MG63 (cell line): ENCODE measurements at regions not wholly inside any gene's neighbourhood (a gene's known extent, or its start where the extent isn't known, plus 50 kb on each side); places are given as distances from the start of the nearest gene placed in this dataset.

Experiments used
- DNase-seq: peaks from one replicate; pipeline ENCODE4 v3.0.0-alpha.2; 2020
- H3K27me3 ChIP-seq: fragments of 250-450 bp; sonication (Bioruptor Pico); 2 replicates; pipeline ENCODE4 v1.5.1; 2020; ENCODE audit warnings: mild to moderate bottlenecking, moderate library complexity
- H3K36me3 ChIP-seq: fragments of 250-450 bp; sonication (Bioruptor Pico); 2 replicates; pipeline ENCODE4 v1.5.1; 2020; ENCODE audit warnings: mild to moderate bottlenecking, moderate library complexity
- H3K4me3 ChIP-seq: fragments of 250-450 bp; sonication (Bioruptor Pico); 2 replicates; pipeline ENCODE4 v1.5.1; 2020; ENCODE audit warnings: mild to moderate bottlenecking, moderate library complexity
- H3K9me3 ChIP-seq: fragments of 250-450 bp; sonication (Bioruptor Pico); 2 replicates; pipeline ENCODE4 v1.5.1; 2020; ENCODE audit warnings: mild to moderate bottlenecking, moderate library complexity

GRCh38 chr5:174832811-174833210 is 108.4 kb downstream of the MSX2 start:
- DNase-seq = no peak
- H3K36me3 ChIP-seq = no peaks in the 10 kb centered on the region
- no peaks in the 10 kb centered on the region for H3K9me3 ChIP-seq
- H3K4me3 ChIP-seq = no peak overlapping the region
- peaks cover 9% of the 10 kb centered on the region for H3K27me3 ChIP-seq

- DNase-seq = no peak
- H3K9me3 ChIP-seq = no peaks in the 10 kb centered on the region
- H3K27me3 ChIP-seq = peaks cover 9% of the 10 kb centered on the region
- H3K4me3 ChIP-seq = no peak overlapping the region
- H3K36me3 ChIP-seq = no peaks in the 10 kb centered on the region
Observed at GRCh38 chr5:174832025-174832424, 107.6 kb downstream of the MSX2 start.

- no peak for DNase-seq
- Histone ChIP-seq H3K36me3 (no peaks in the 10 kb centered on the region), H3K27me3 (peaks cover 9% of the 10 kb centered on the region), H3K4me3 (no peak overlapping the region), H3K9me3 (no peaks in the 10 kb centered on the region)
Observed at GRCh38 chr5:174831031-174831660, 106.8 kb downstream of the MSX2 start.

GRCh38 chr5:174829511-174829864 is 105.1 kb downstream of the MSX2 start:
- Histone ChIP-seq H3K9me3 (no peaks in the 10 kb centered on the region), H3K4me3 (no peak overlapping the region), H3K36me3 (no peaks in the 10 kb centered on the region), H3K27me3 (peaks cover 9% of the 10 kb centered on the region)
- DNase-seq = no peak

- no peak for DNase-seq
- Histone ChIP-seq H3K9me3 (no peaks in the 10 kb centered on the region), H3K36me3 (no peaks in the 10 kb centered on the region), H3K27me3 (peaks cover 9% of the 10 kb centered on the region), H3K4me3 (no peak overlapping the region)
Observed at GRCh38 chr5:174828804-174829510, 104.6 kb downstream of the MSX2 start.

GRCh38 chr5:174827558-174827957 is 103.2 kb downstream of the MSX2 start:
- Histone ChIP-seq H3K27me3 (peaks cover 5% of the 10 kb centered on the region; the same call in 1 of the 2 replicates), H3K9me3 (no peaks in the 10 kb centered on the region), H3K36me3 (no peaks in the 10 kb centered on the region), H3K4me3 (no peak overlapping the region)
- DNase-seq = no peak

- Histone ChIP-seq H3K4me3 (no peak overlapping the region), H3K36me3 (no peaks in the 10 kb centered on the region), H3K27me3 (peaks cover 5% of the 10 kb centered on the region; the same call in 1 of the 2 replicates), H3K9me3 (no peaks in the 10 kb centered on the region)
- no peak for DNase-seq
Observed at GRCh38 chr5:174825587-174825986, 101.2 kb downstream of the MSX2 start.

GRCh38 chr5:174818430-174818829 is 94.0 kb downstream of the MSX2 start:
- H3K27me3 ChIP-seq = peaks cover 4% of the 10 kb centered on the region; the same call in 1 of the 2 replicates
- DNase-seq = no peak
- H3K4me3 ChIP-seq = no peak overlapping the region
- no peaks in the 10 kb centered on the region for H3K9me3 ChIP-seq
- no peaks in the 10 kb centered on the region for H3K36me3 ChIP-seq

- DNase-seq = no peak
- no peaks in the 10 kb centered on the region for H3K36me3 ChIP-seq
- no peaks in the 10 kb centered on the region for H3K9me3 ChIP-seq
- no peak overlapping the region for H3K4me3 ChIP-seq
- H3K27me3 ChIP-seq = peaks cover 6% of the 10 kb centered on the region; the same call in 1 of the 2 replicates
Observed at GRCh38 chr5:174817610-174818009, 93.2 kb downstream of the MSX2 start.

- H3K27me3 ChIP-seq = peaks cover 9% of the 10 kb centered on the region; the same call in 1 of the 2 replicates
- H3K9me3 ChIP-seq = no peaks in the 10 kb centered on the region
- no peak overlapping the region for H3K4me3 ChIP-seq
- no peak for DNase-seq
- H3K36me3 ChIP-seq = no peaks in the 10 kb centered on the region
Observed at GRCh38 chr5:174816858-174817257, 92.5 kb downstream of the MSX2 start.

- Histone ChIP-seq H3K27me3 (peaks cover 8% of the 10 kb centered on the region; the same call in 1 of the 2 replicates), H3K36me3 (no peaks in the 10 kb centered on the region), H3K9me3 (no peaks in the 10 kb centered on the region), H3K4me3 (no peak overlapping the region)
- no peak for DNase-seq
Observed at GRCh38 chr5:174811438-174811837, 87.1 kb downstream of the MSX2 start.

- Histone ChIP-seq H3K27me3 (peaks cover 8% of the 10 kb centered on the region; the same call in 1 of the 2 replicates), H3K36me3 (no peaks in the 10 kb centered on the region), H3K9me3 (no peaks in the 10 kb centered on the region), H3K4me3 (no peak overlapping the region)
- no peak for DNase-seq
Observed at GRCh38 chr5:174810796-174811195, 86.4 kb downstream of the MSX2 start.

GRCh38 chr5:174807471-174807870 is 83.1 kb downstream of the MSX2 start:
- H3K4me3 ChIP-seq = no peak overlapping the region
- peaks cover 3% of the 10 kb centered on the region; the same call in 1 of the 2 replicates for H3K27me3 ChIP-seq
- DNase-seq = no peak
- H3K36me3 ChIP-seq = no peaks in the 10 kb centered on the region
- H3K9me3 ChIP-seq = peaks cover 3% of the 10 kb centered on the region

- Histone ChIP-seq H3K9me3 (peaks cover 3% of the 10 kb centered on the region), H3K27me3 (no peaks in the 10 kb centered on the region; the same call in 1 of the 2 replicates)
Observed at GRCh38 chr5:174806729-174807128, 82.3 kb downstream of the MSX2 start.

GRCh38 chr5:174801798-174802197 is 77.4 kb downstream of the MSX2 start:
- peaks cover 11% of the 10 kb centered on the region for H3K27me3 ChIP-seq
- no peaks in the 10 kb centered on the region for H3K36me3 ChIP-seq
- DNase-seq = no peak
- no peak overlapping the region for H3K4me3 ChIP-seq
- peaks cover 3% of the 10 kb centered on the region for H3K9me3 ChIP-seq

More at GRCh38 chr5:174806729-174807128, 82.3 kb downstream of the MSX2 start:
- Histone ChIP-seq H3K4me3 (no peak overlapping the region), H3K36me3 (no peaks in the 10 kb centered on the region)
- DNase-seq = no peak

GRCh38 chr5:174800435-174800834 is 76.1 kb downstream of the MSX2 start:
- Histone ChIP-seq H3K4me3 (no peak overlapping the region), H3K27me3 (peaks cover 11% of the 10 kb centered on the region), H3K36me3 (no peaks in the 10 kb centered on the region), H3K9me3 (peaks cover 3% of the 10 kb centered on the region)
- DNase-seq = no peak

- no peak for DNase-seq
- Histone ChIP-seq H3K27me3 (peaks cover 11% of the 10 kb centered on the region), H3K4me3 (no peak overlapping the region), H3K36me3 (no peaks in the 10 kb centered on the region), H3K9me3 (no peaks in the 10 kb centered on the region)
Observed at GRCh38 chr5:174799121-174799520, 74.7 kb downstream of the MSX2 start.

GRCh38 chr5:174798551-174798951 is 74.2 kb downstream of the MSX2 start:
- no peaks in the 10 kb centered on the region for H3K9me3 ChIP-seq
- H3K27me3 ChIP-seq = peaks cover 11% of the 10 kb centered on the region
- no peaks in the 10 kb centered on the region for H3K36me3 ChIP-seq
- no peak for DNase-seq
- H3K4me3 ChIP-seq = no peak overlapping the region
